Sigmoid colon (tissue), 6 donors: ENCODE measurements at regions not wholly inside any gene's neighbourhood (a gene's known extent, or its start where the extent isn't known, plus 50 kb on each side); places are given as distances from the start of the nearest gene placed in this dataset.

ENCODE experiments used
- DNase-seq: peaks from one replicate; pipeline ENCODE4 v3.0.0-alpha.2; 2019
- H3K27ac ChIP-seq, 4 donors: fragments of 200-600 bp; sonication (generic); one replicate each; pipeline ENCODE4 v1.5.1; 2016 to 2019; ENCODE audit warnings: mild to moderate bottlenecking in 1 of 4
- H3K27me3 ChIP-seq, 3 donors: fragments of 200-600 bp; sonication (generic); one replicate each; pipeline ENCODE4 v1.5.1; 2019; ENCODE audit warnings: mild to moderate bottlenecking in 1 of 3
- H3K36me3 ChIP-seq, 4 donors: fragments of 200-600 bp; sonication (generic); one replicate each; pipeline ENCODE4 v1.5.1; 2016 to 2019
- H3K4me1 ChIP-seq, 4 donors: fragments of 200-600 bp; sonication (generic); one replicate each; pipeline ENCODE4 v1.5.1; 2017 to 2019
- H3K4me3 ChIP-seq, 4 donors: fragments of 200-600 bp; sonication (generic); one replicate each; pipeline ENCODE4 v1.5.1; 2017 to 2019; ENCODE audit warnings: mild to moderate bottlenecking in 2 of 4, moderate library complexity in 1 of 4
- H3K9me3 ChIP-seq, 4 donors: fragments of 200-600 bp in 3 of 4; sonication (generic) in 3 of 4; one replicate each; pipeline versions ENCODE4 v1.5.1 to v1.6.1; 2013 to 2019
- CTCF ChIP-seq, 4 experiments: fragments of 450-650 bp in 3 of 4; fragments of 200-600 bp in 1 of 4; IDR thresholded peaks; one replicate each; pipeline ENCODE4 v1.5.1; 2016 to 2019; ENCODE audit warnings: antibody characterized with exemption in 4 of 4, mild to moderate bottlenecking in 3 of 4, moderate library complexity in 2 of 4
- EP300 ChIP-seq, 4 donors: sonication (generic); formaldehyde crosslinking; IDR thresholded peaks; one replicate each; pipeline ENCODE4 v1.6.1; 2017; ENCODE audit warnings: antibody characterized with exemption in 4 of 4
- POLR2A ChIP-seq, 2 donors: fragments of 450-650 bp; IDR thresholded peaks; one replicate each; pipeline ENCODE4 v1.6.1; 2016; ENCODE audit warnings: antibody characterized with exemption in 2 of 2, mild to moderate bottlenecking in 2 of 2, moderate library complexity in 2 of 2
- POLR2AphosphoS5 ChIP-seq, 4 donors: sonication (generic); formaldehyde crosslinking; IDR thresholded peaks; one replicate each; pipeline ENCODE4 v1.6.1; 2017; ENCODE audit warnings: antibody characterized with exemption in 4 of 4
- WGBS, 2 donors: extraction: QIAGEN DNeasy Blood & Tissue Kit; methylation state at CpG; one replicate each; pipeline ENCODE4 v1.1.7; 2013; 5-methylcytosine and 5-hydroxymethylcytosine counted together
- intact Hi-C: fragments of 100-400 bp; cut with DNase I; formaldehyde crosslinking; loops from one replicate; pipeline ENCODE4 v1.15.1; 2023
- donor health status: healthy with polysubstance abuse.
- donor health status: healthy.

DNA sequence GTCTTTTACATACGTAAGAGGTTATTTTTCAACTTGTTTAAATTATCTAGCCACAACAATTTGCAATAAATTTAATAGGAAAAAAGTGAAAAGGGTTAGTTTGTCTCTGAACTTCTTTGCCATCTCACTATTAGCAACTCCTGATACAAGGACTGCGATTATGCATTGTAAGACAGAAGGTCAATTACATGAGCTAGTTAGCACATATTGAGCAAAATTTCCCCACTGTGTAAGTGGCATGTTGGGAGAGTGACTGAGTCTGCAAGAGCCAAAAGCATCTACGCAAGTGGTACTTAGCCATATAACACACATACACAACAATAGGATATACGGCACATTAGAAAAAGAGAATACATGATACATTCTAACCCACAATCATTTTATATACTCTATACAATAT lies 927.2 kb downstream of the STPG2 start:
- TF ChIP-seq POLR2AphosphoS5 (IDR thresholded peaks at IDR 0.05) (no peak), EP300 (IDR thresholded peaks at IDR 0.05) (no peak), CTCF (IDR thresholded peaks at IDR 0.05) (no peak), POLR2A (IDR thresholded peaks at IDR 0.05) (no peak)
- no peaks in the 10 kb centered on the region for H3K36me3 ChIP-seq
- intact Hi-C loops, result no loop called here
- DNase-seq, result no peak
- H3K4me1 ChIP-seq, result no peaks in the 10 kb centered on the region
- H3K27ac ChIP-seq, result no peak overlapping the region
- 85 to 89% methylated on average over 4 of the region's 4 CpGs for WGBS, 2 donors
- no peaks in the 10 kb centered on the region for H3K9me3 ChIP-seq
- no peak overlapping the region for H3K4me3 ChIP-seq
- H3K27me3 ChIP-seq, result no peaks in the 10 kb centered on the region

- intact Hi-C loops, result no loop called here
- 59 to 65% methylated on average over 3 of the region's 3 CpGs for WGBS, 2 donors
Observed at GRCh38 chr4:97235521-97235920, 907.8 kb downstream of the STPG2 start.

GRCh38 chr4:97238956-97239666 lies 904.2 kb downstream of the STPG2 start:
- WGBS, 2 donors, result 19 to 62% methylated on average over 4 of the region's 4 CpGs
- Histone ChIP-seq H3K27me3 (no peaks in the 10 kb centered on the region), H3K27ac (no peak overlapping the region), H3K36me3 (no peaks in the 10 kb centered on the region), H3K4me3 (no peak overlapping the region), H3K9me3 (no peaks in the 10 kb centered on the region), H3K4me1 (no peaks in the 10 kb centered on the region)
- intact Hi-C loops, result no loop called here
- no peak for DNase-seq
- TF ChIP-seq POLR2A (IDR thresholded peaks at IDR 0.05) (no peak), POLR2AphosphoS5 (IDR thresholded peaks at IDR 0.05) (no peak), CTCF (IDR thresholded peaks at IDR 0.05) (no peak), EP300 (IDR thresholded peaks at IDR 0.05) (no peak)

More at GRCh38 chr4:97235521-97235920, 907.8 kb downstream of the STPG2 start:
- Histone ChIP-seq H3K4me3 (no peak overlapping the region), H3K27me3 (no peaks in the 10 kb centered on the region), H3K9me3 (no peaks in the 10 kb centered on the region), H3K4me1 (no peaks in the 10 kb centered on the region), H3K27ac (no peak overlapping the region), H3K36me3 (no peaks in the 10 kb centered on the region)
- TF ChIP-seq CTCF (IDR thresholded peaks at IDR 0.05) (no peak), EP300 (IDR thresholded peaks at IDR 0.05) (no peak), POLR2AphosphoS5 (IDR thresholded peaks at IDR 0.05) (no peak), POLR2A (IDR thresholded peaks at IDR 0.05) (no peak)
- DNase-seq, result no peak

DNA sequence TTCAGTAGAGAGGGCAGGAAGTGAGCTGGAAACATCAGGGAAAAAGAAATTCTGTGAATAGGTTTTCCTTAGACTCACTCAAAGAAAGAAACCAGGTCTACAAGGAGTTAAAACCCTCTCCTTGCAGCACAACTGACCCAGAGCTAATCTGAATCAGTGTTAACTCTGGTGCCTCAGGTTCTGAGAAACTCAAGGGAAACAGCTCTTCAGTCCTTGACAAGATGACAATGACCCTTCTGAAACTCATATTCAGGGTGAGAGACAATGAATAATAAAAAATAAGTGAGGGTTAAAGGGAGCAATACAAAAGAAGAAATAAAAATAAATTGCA lies 903.6 kb downstream of the STPG2 start:
- Histone ChIP-seq H3K4me1 (no peaks in the 10 kb centered on the region), H3K4me3 (no peak overlapping the region), H3K27me3 (no peaks in the 10 kb centered on the region), H3K27ac (no peak overlapping the region), H3K36me3 (no peaks in the 10 kb centered on the region), H3K9me3 (no peaks in the 10 kb centered on the region)
- intact Hi-C loops, result no loop called here
- TF ChIP-seq POLR2AphosphoS5 (IDR thresholded peaks at IDR 0.05) (no peak), CTCF (IDR thresholded peaks at IDR 0.05) (no peak), POLR2A (IDR thresholded peaks at IDR 0.05) (no peak), EP300 (IDR thresholded peaks at IDR 0.05) (no peak)
- no peak for DNase-seq

GRCh38 chr4:97252615-97253154 lies 890.6 kb downstream of the STPG2 start:
- TF ChIP-seq POLR2A (IDR thresholded peaks at IDR 0.05) (no peak), CTCF (IDR thresholded peaks at IDR 0.05) (no peak), POLR2AphosphoS5 (IDR thresholded peaks at IDR 0.05) (no peak), EP300 (IDR thresholded peaks at IDR 0.05) (no peak)
- intact Hi-C loops, result no loop called here
- H3K27ac ChIP-seq, result no peak overlapping the region
- 53 to 61% methylated on average over 1 of the region's 1 CpG for WGBS, 2 donors
- H3K27me3 ChIP-seq, result no peaks in the 10 kb centered on the region
- no peak for DNase-seq
- no peak overlapping the region for H3K4me3 ChIP-seq
- H3K9me3 ChIP-seq, result no peaks in the 10 kb centered on the region
- no peaks in the 10 kb centered on the region for H3K4me1 ChIP-seq
- H3K36me3 ChIP-seq, result no peaks in the 10 kb centered on the region
